Gastroesophageal sphincter (tissue), 4 donors: ENCODE measurements at regions not wholly inside any gene's neighbourhood (a gene's known extent, or its start where the extent isn't known, plus 50 kb on each side); places are given as distances from the start of the nearest gene placed in this dataset.

Experiments used
- ATAC-seq: fragments of 150-250 bp; one replicate; pipeline ENCODE4 v1.9.1; 2016; ENCODE audit warnings: mild to moderate bottlenecking, moderate library complexity
- H3K27ac ChIP-seq, 4 donors: fragments of 200-600 bp; sonication (generic) in 3 of 4; 1 replicate in 3 of 4; 2 replicates in 1 of 4; pipeline ENCODE4 v1.5.1; 2016 to 2019
- H3K27me3 ChIP-seq: fragments of 200-600 bp; sonication (generic); one replicate; pipeline ENCODE4 v1.5.1; 2019
- H3K36me3 ChIP-seq, 2 donors: fragments of 200-600 bp; sonication (generic); one replicate each; pipeline ENCODE4 v1.5.1; 2019; ENCODE audit warnings: control low read depth in 1 of 2
- H3K4me1 ChIP-seq, 3 donors: fragments of 200-600 bp; sonication (generic); 1 replicate in 2 of 3; 2 replicates in 1 of 3; pipeline ENCODE4 v1.5.1; 2016 to 2019; ENCODE audit warnings: control low read depth in 2 of 3
- H3K4me3 ChIP-seq, 2 donors: fragments of 200-600 bp; sonication (generic); one replicate each; pipeline ENCODE4 v1.5.1; 2019; ENCODE audit warnings: mild to moderate bottlenecking in 1 of 2, moderate library complexity in 1 of 2
- H3K9me3 ChIP-seq, 3 donors: fragments of 200-600 bp; sonication (generic); one replicate each; pipeline ENCODE4 v1.5.1; 2017 to 2019; ENCODE audit warnings: control low read depth in 2 of 3
- CTCF ChIP-seq, 4 experiments: fragments of 200-600 bp in 2 of 4; fragments of 450-650 bp in 2 of 4; sonication (generic) in 1 of 4; IDR thresholded peaks; one replicate each; pipeline ENCODE4 v1.5.1; 2017 to 2019; ENCODE audit warnings: antibody characterized with exemption in 4 of 4, mild to moderate bottlenecking in 2 of 4, moderate library complexity in 2 of 4
- EP300 ChIP-seq: sonication (generic); formaldehyde crosslinking; IDR thresholded peaks from one replicate; pipeline ENCODE4 v1.6.1; 2017; ENCODE audit warnings: antibody characterized with exemption, mild to moderate bottlenecking
- POLR2A ChIP-seq, 2 donors: fragments of 450-650 bp; IDR thresholded peaks; one replicate each; pipeline ENCODE4 v1.6.1; 2017; ENCODE audit warnings: antibody characterized with exemption in 2 of 2, mild to moderate bottlenecking in 2 of 2, moderate library complexity in 1 of 2
- POLR2AphosphoS5 ChIP-seq: sonication (generic); formaldehyde crosslinking; IDR thresholded peaks from one replicate; pipeline ENCODE4 v1.6.1; 2017; ENCODE audit warnings: antibody characterized with exemption
- WGBS, 2 donors: methylation state at CpG; one replicate each; pipeline ENCODE4 v1.1.5; 2018; ENCODE audit warnings: low coverage in 1 of 2; 5-methylcytosine and 5-hydroxymethylcytosine counted together

GRCh38 chr4:24287096-24287495, 297.3 kb downstream of the DHX15 start:
- WGBS, 2 donors: 80 to 88% methylated on average over 3 of the region's 3 CpGs
- H3K36me3 ChIP-seq: no peaks in the 10 kb centered on the region
- no peak overlapping the region for H3K4me3 ChIP-seq
- H3K27ac ChIP-seq: no peak overlapping the region
- no peak for TF ChIP-seq POLR2AphosphoS5
- no peaks in the 10 kb centered on the region for H3K4me1 ChIP-seq
- no peak for ATAC-seq
- no peaks in the 10 kb centered on the region for H3K27me3 ChIP-seq
- no peaks in the 10 kb centered on the region for H3K9me3 ChIP-seq

GRCh38 chr4:24285759-24286158, 298.6 kb downstream of the DHX15 start:
- 75 to 87% methylated on average over 3 to 4 of the region's 4 CpGs for whole genome bisulfite sequencing, 2 donors
- H3K27ac ChIP-seq: no peak overlapping the region
- H3K4me1 ChIP-seq: no peaks in the 10 kb centered on the region
- H3K4me3 ChIP-seq: no peak overlapping the region
- H3K27me3 ChIP-seq: no peaks in the 10 kb centered on the region
- no peak for ATAC-seq
- no peaks in the 10 kb centered on the region for H3K36me3 ChIP-seq
- H3K9me3 ChIP-seq: no peaks in the 10 kb centered on the region
- TF ChIP-seq CTCF (IDR thresholded peaks at IDR 0.05) (no peak), EP300 (no peak), POLR2AphosphoS5 (no peak), POLR2A (IDR thresholded peaks at IDR 0.05) (no peak)

GRCh38 chr4:24282446-24282845, 301.9 kb downstream of the DHX15 start:
- 88 to 100% methylated on average over 1 to 3 of the region's 5 CpGs for whole genome bisulfite sequencing, 2 donors
- no peak overlapping the region for H3K4me3 ChIP-seq
- H3K27ac ChIP-seq: no peak overlapping the region
- TF ChIP-seq EP300 (no peak), POLR2A (IDR thresholded peaks at IDR 0.05) (no peak), POLR2AphosphoS5 (no peak), CTCF (IDR thresholded peaks at IDR 0.05) (no peak)
- no peaks in the 10 kb centered on the region for H3K9me3 ChIP-seq
- H3K27me3 ChIP-seq: no peaks in the 10 kb centered on the region
- no peak for ATAC-seq
- no peaks in the 10 kb centered on the region for H3K4me1 ChIP-seq
- no peaks in the 10 kb centered on the region for H3K36me3 ChIP-seq

- ATAC-seq: no peak
- TF ChIP-seq CTCF (IDR thresholded peaks at IDR 0.05) (no peak), POLR2A (IDR thresholded peaks at IDR 0.05) (no peak), EP300 (no peak), POLR2AphosphoS5 (no peak)
- 74 to 85% methylated on average over 4 to 9 of the region's 9 CpGs for WGBS, 2 donors
- Histone ChIP-seq H3K4me1 (no peaks in the 10 kb centered on the region), H3K9me3 (no peaks in the 10 kb centered on the region), H3K27me3 (no peaks in the 10 kb centered on the region), H3K4me3 (no peak overlapping the region), H3K36me3 (no peaks in the 10 kb centered on the region), H3K27ac (peak overlapping the region in 1 of 4 donors; percentile 24)
Measured at GRCh38 chr4:24279911-24280375, 304.4 kb downstream of the DHX15 start.

- no peak overlapping the region for H3K4me3 ChIP-seq
- no peak for ATAC-seq
- H3K9me3 ChIP-seq: no peaks in the 10 kb centered on the region
- H3K4me1 ChIP-seq: no peaks in the 10 kb centered on the region
- 77 to 79% methylated on average over 6 to 7 of the region's 8 CpGs for WGBS, 2 donors
- H3K36me3 ChIP-seq: no peaks in the 10 kb centered on the region
- TF ChIP-seq POLR2A (IDR thresholded peaks at IDR 0.05): no peak
- no peak for TF ChIP-seq POLR2AphosphoS5
- TF ChIP-seq EP300: no peak
- no peak for TF ChIP-seq CTCF (IDR thresholded peaks at IDR 0.05)
- H3K27ac ChIP-seq: peak overlapping the region in 1 of 4 donors; percentile 24
- no peaks in the 10 kb centered on the region for H3K27me3 ChIP-seq
Measured at GRCh38 chr4:24279469-24279868, 304.9 kb downstream of the DHX15 start.
